ENCODE measurements at regions not wholly inside any gene's neighbourhood (a gene's known extent, or its start where the extent isn't known, plus 50 kb on each side); places are given as distances from the start of the nearest gene placed in this dataset.

DNA sequence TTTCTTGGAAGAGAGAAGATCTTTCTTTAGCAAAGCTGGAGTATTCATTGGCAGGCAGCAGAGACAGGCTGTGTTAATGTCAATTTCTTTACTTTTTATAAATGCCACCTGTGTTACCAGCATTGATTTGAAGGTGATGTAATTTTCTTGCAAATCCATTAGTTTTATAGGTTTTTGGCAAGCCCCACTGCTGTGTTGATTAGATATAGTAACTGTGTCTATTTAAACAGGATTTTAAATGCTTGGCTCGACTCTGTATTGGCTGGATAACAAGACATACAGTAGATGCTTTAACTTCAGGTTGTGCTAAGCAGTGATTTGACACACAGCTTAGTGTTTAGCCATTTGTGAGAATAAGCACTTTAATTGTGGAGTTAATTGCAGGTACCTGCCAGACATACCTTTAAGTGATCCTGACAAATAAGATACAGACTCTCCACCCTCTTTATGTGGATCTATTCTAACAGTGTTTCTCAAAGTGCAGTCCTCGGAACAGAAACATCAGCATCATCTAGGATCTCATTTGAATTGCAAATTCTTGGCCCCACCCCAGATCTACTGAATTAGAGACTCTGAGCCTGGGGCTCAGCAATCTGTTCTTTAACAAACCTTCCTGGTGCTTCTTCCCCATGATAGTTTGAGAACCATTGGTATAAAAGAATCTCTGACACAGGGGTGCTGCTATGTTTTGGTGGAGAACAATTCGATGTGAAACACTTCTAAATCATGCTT lies 397.5 kb downstream of the HDGFL1 start:
- DNase-seq (ENCODE audit: insufficient read length, low spot score, missing footprints), result no peak
- Histone ChIP-seq H4K20me1 (ENCODE audit: insufficient read depth, low read length) (no peaks in the 10 kb centered on the region), H3K4me2 (ENCODE audit: insufficient read depth, low read length) (no peak overlapping the region), H3K27ac (ENCODE audit: low read depth, low read length) (no peak overlapping the region), H3K79me2 (ENCODE audit: insufficient read depth, low read length) (no peaks in the 10 kb centered on the region), H3K36me3 (ENCODE audit: insufficient read depth, low read length) (no peaks in the 10 kb centered on the region), H3K27me3 (ENCODE audit: insufficient read depth, low read length) (no peaks in the 10 kb centered on the region), H3K4me3 (ENCODE audit: insufficient read depth, low read length) (no peak overlapping the region), H2AFZ (ENCODE audit: low read length) (no peak overlapping the region), H3K4me1 (ENCODE audit: insufficient read depth, low read length) (no peaks in the 10 kb centered on the region), H3K9me3 (ENCODE audit: low read depth, low read length) (no peaks in the 10 kb centered on the region)
- TF ChIP-seq, protein P1, sequence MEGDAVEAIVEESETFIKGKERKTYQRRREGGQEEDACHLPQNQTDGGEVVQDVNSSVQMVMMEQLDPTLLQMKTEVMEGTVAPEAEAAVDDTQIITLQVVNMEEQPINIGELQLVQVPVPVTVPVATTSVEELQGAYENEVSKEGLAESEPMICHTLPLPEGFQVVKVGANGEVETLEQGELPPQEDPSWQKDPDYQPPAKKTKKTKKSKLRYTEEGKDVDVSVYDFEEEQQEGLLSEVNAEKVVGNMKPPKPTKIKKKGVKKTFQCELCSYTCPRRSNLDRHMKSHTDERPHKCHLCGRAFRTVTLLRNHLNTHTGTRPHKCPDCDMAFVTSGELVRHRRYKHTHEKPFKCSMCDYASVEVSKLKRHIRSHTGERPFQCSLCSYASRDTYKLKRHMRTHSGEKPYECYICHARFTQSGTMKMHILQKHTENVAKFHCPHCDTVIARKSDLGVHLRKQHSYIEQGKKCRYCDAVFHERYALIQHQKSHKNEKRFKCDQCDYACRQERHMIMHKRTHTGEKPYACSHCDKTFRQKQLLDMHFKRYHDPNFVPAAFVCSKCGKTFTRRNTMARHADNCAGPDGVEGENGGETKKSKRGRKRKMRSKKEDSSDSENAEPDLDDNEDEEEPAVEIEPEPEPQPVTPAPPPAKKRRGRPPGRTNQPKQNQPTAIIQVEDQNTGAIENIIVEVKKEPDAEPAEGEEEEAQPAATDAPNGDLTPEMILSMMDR (IDR thresholded peaks at IDR 0.05; ENCODE audit: extremely low read depth, low read depth, low read length), result no peak

DNA sequence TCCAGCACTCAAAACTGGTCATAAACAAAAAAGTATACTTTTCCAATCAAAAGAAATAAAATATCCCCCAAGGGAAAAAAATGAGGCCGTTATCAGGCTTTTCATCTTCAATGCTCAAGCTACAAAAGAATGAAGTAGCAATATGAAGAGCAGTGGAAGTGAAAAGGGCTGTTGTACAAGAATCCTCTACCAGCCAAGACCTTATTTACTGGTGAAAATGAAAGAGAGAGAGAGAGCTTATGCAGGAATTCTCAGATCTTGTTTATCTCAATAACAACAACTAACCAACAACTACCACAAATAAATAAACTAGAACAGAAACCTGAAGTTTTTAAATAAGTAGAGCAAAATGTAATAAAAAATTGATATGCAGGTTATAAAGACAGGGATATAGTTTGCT lies 400.6 kb downstream of the HDGFL1 start:
- no peak for DNase-seq (ENCODE audit: insufficient read length, low spot score, missing footprints)
- TF ChIP-seq, protein P1 (IDR thresholded peaks at IDR 0.05; ENCODE audit: extremely low read depth, low read depth, low read length), result no peak
- Histone ChIP-seq H3K79me2 (ENCODE audit: insufficient read depth, low read length) (no peaks in the 10 kb centered on the region), H3K4me3 (ENCODE audit: insufficient read depth, low read length) (no peak overlapping the region), H3K27me3 (ENCODE audit: insufficient read depth, low read length) (no peaks in the 10 kb centered on the region), H3K4me1 (ENCODE audit: insufficient read depth, low read length) (no peaks in the 10 kb centered on the region), H3K9me3 (ENCODE audit: low read depth, low read length) (no peaks in the 10 kb centered on the region), H3K36me3 (ENCODE audit: insufficient read depth, low read length) (no peaks in the 10 kb centered on the region), H3K4me2 (ENCODE audit: insufficient read depth, low read length) (no peak overlapping the region), H2AFZ (ENCODE audit: low read length) (no peak overlapping the region), H3K27ac (ENCODE audit: low read depth, low read length) (no peak overlapping the region), H4K20me1 (ENCODE audit: insufficient read depth, low read length) (no peaks in the 10 kb centered on the region)

DNA sequence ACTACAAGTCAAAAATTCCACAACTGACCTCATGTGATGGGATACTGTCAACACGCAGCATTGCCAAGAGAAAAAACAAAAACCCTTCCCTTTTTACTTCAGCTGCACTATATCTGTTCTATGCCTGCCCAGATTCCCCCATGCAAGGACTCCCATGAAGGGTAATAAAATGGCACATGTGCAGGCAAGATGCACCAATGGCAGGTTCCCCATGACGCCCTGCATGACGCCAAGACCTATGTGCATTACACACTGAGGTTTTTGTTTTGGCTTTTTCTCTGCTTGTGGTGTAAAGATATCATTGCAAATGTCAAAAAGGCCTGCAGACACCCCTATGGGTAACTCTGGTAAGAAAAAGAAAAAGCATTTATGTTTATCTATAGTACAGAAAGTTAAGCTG lies 403.4 kb downstream of the HDGFL1 start:
- Histone ChIP-seq H3K9me3 (ENCODE audit: low read depth, low read length) (no peaks in the 10 kb centered on the region), H3K27me3 (ENCODE audit: insufficient read depth, low read length) (no peaks in the 10 kb centered on the region), H3K79me2 (ENCODE audit: insufficient read depth, low read length) (no peaks in the 10 kb centered on the region), H3K27ac (ENCODE audit: low read depth, low read length) (no peak overlapping the region), H3K4me2 (ENCODE audit: insufficient read depth, low read length) (no peak overlapping the region), H3K4me3 (ENCODE audit: insufficient read depth, low read length) (no peak overlapping the region), H3K36me3 (ENCODE audit: insufficient read depth, low read length) (no peaks in the 10 kb centered on the region), H4K20me1 (ENCODE audit: insufficient read depth, low read length) (no peaks in the 10 kb centered on the region), H2AFZ (ENCODE audit: low read length) (no peak overlapping the region), H3K4me1 (ENCODE audit: insufficient read depth, low read length) (no peaks in the 10 kb centered on the region)
- DNase-seq (ENCODE audit: insufficient read length, low spot score, missing footprints), result no peak
- TF ChIP-seq, protein P1 (IDR thresholded peaks at IDR 0.05; ENCODE audit: extremely low read depth, low read depth, low read length), result no peak

DNA sequence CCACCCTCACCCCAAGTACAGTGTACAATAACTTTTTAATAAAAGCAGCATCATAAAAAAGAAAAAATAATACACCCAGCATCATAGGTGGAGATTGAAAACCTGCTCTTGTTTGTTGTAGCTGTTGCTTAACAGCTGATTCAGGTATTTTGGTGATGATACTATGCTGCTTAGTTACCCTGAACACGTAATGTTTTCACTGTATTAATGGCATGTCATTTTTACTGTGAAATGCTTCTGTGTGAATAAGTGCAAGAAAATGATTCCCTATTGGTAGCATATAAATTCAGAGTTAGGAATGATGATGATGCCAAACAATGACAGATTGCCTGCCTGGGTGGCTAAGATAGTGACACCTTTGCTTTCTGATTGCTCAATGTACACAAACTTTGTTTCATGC lies 405.7 kb downstream of the HDGFL1 start:
- H3K9me3 ChIP-seq (ENCODE audit: low read depth, low read length), result no peaks in the 10 kb centered on the region
- H3K27me3 ChIP-seq (ENCODE audit: insufficient read depth, low read length), result no peaks in the 10 kb centered on the region
- no peak overlapping the region for H3K4me2 ChIP-seq (ENCODE audit: insufficient read depth, low read length)
- H3K36me3 ChIP-seq (ENCODE audit: insufficient read depth, low read length), result no peaks in the 10 kb centered on the region
- TF ChIP-seq, protein P1 (IDR thresholded peaks at IDR 0.05; ENCODE audit: extremely low read depth, low read depth, low read length), result no peak
- H2AFZ ChIP-seq (ENCODE audit: low read length), result no peak overlapping the region
- H4K20me1 ChIP-seq (ENCODE audit: insufficient read depth, low read length), result no peaks in the 10 kb centered on the region
- H3K27ac ChIP-seq (ENCODE audit: low read depth, low read length), result no peak overlapping the region
- H3K4me1 ChIP-seq (ENCODE audit: insufficient read depth, low read length), result no peaks in the 10 kb centered on the region
- no peak for DNase-seq (ENCODE audit: insufficient read length, low spot score, missing footprints)
- H3K4me3 ChIP-seq (ENCODE audit: insufficient read depth, low read length), result no peak overlapping the region
- no peaks in the 10 kb centered on the region for H3K79me2 ChIP-seq (ENCODE audit: insufficient read depth, low read length)

All from osteoblast (primary cell).